ENCODE measurements at regions not wholly inside any gene's neighbourhood (a gene's known extent, or its start where the extent isn't known, plus 50 kb on each side); places are given as distances from the start of the nearest gene placed in this dataset.

DNA sequence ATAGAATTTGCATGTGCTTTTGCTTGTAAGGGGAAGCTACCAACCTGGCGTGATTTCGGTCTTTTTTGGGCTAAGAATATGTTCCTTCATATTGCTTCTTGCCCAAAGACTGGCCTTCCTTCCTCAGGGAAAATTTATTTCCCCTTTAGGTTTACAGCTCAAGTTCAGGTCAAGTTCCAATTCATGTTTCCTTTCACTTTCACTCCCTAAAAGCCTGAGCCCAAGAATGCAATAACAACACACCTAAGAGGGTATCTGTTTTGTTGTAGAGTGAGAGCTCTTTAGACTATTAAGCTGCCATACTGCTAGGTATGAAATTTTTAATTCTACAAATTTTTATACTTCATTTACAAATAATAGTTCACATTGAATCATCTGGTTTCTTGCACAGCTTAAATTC, 299.6 kb downstream of the TLL1 start:
- no peak for TF ChIP-seq EZH2 (IDR thresholded peaks at IDR 0.05; ENCODE audit: insufficient read depth, poor library complexity, severe bottlenecking)
- TF ChIP-seq EZH2phosphoT487 (IDR thresholded peaks at IDR 0.05; ENCODE audit: insufficient read depth, low read depth) = no peak
- H2AFZ ChIP-seq = no peak overlapping the region
- 0 to 5% methylated on average over 2 of the region's 2 CpGs for WGBS, 2 experiments (ENCODE audit: low coverage in 1 of 2, low lambda C conversion rate in 2 of 2, missing lambda C conversion rate in 2 of 2)

GRCh38 chr4:166174717-166175490, 301.9 kb downstream of the TLL1 start:
- Histone ChIP-seq H3K4me1 (ENCODE audit: insufficient read depth) (no peaks in the 10 kb centered on the region), H3K4me3 (no peak overlapping the region), H3K9me2 (ENCODE audit: insufficient read depth) (no peaks in the 10 kb centered on the region), H3K79me2 (ENCODE audit: insufficient read depth) (no peaks in the 10 kb centered on the region), H2AFZ (no peak overlapping the region), H3K27ac (no peak overlapping the region), H3K4me2 (ENCODE audit: unreplicated experiment) (no peak overlapping the region), H3K9ac (no peak overlapping the region), H3F3A (ENCODE audit: insufficient read depth) (no peaks in the 10 kb centered on the region), H4K20me1 (ENCODE audit: insufficient read depth) (no peaks in the 10 kb centered on the region), H3K27me3 (replicated peaks; ENCODE audit: insufficient read depth) (no peaks in the 10 kb centered on the region), H3K36me3 (ENCODE audit: low read depth) (no peaks in the 10 kb centered on the region), H3K9me3 (ENCODE audit: low read depth) (no peaks in the 10 kb centered on the region)
- in situ Hi-C loops (cut with MboI) = loop anchor here (25.0 kb wide), 2 partner anchors 1462 to 1887 kb away; no protein-coding TSS in a partner anchor
- TF ChIP-seq EZH2 (IDR thresholded peaks at IDR 0.05; ENCODE audit: insufficient read depth, poor library complexity, severe bottlenecking) = no peak
- TF ChIP-seq EZH2phosphoT487 (IDR thresholded peaks at IDR 0.05; ENCODE audit: insufficient read depth, low read depth) = no peak
- DNase-seq = no peak
- WGBS, 2 experiments (ENCODE audit: low coverage in 1 of 2, low lambda C conversion rate in 2 of 2, missing lambda C conversion rate in 2 of 2) = 29 to 48% methylated on average over 4 of the region's 4 CpGs

More for the DNA sequence above, 299.6 kb downstream of the TLL1 start:
- Histone ChIP-seq H3K27me3 (replicated peaks; ENCODE audit: insufficient read depth) (no peaks in the 10 kb centered on the region), H3K36me3 (ENCODE audit: low read depth) (no peaks in the 10 kb centered on the region), H3K9me3 (ENCODE audit: low read depth) (no peaks in the 10 kb centered on the region), H3K79me2 (ENCODE audit: insufficient read depth) (no peaks in the 10 kb centered on the region), H3K27ac (no peak overlapping the region), H3K9me2 (ENCODE audit: insufficient read depth) (no peaks in the 10 kb centered on the region), H3K4me1 (ENCODE audit: insufficient read depth) (no peaks in the 10 kb centered on the region), H3K4me2 (ENCODE audit: unreplicated experiment) (no peak overlapping the region), H4K20me1 (ENCODE audit: insufficient read depth) (no peaks in the 10 kb centered on the region), H3K9ac (no peak overlapping the region), H3K4me3 (no peak overlapping the region), H3F3A (ENCODE audit: insufficient read depth) (no peaks in the 10 kb centered on the region)
- in situ Hi-C loops (cut with MboI) = loop anchor here (25.0 kb wide), 2 partner anchors 1465 to 1890 kb away; no protein-coding TSS in a partner anchor
- no peak for DNase-seq

GRCh38 chr4:166182145-166182544, 309.1 kb downstream of the TLL1 start:
- no peak overlapping the region for H3K27ac ChIP-seq
- in situ Hi-C loops (cut with MboI) = no loop called here
- H3K9me3 ChIP-seq (ENCODE audit: low read depth) = peaks cover 4% of the 10 kb centered on the region
- H3K4me1 ChIP-seq (ENCODE audit: insufficient read depth) = no peaks in the 10 kb centered on the region
- no peak for DNase-seq
- no peaks in the 10 kb centered on the region for H3F3A ChIP-seq (ENCODE audit: insufficient read depth)
- H3K4me3 ChIP-seq = no peak overlapping the region
- H4K20me1 ChIP-seq (ENCODE audit: insufficient read depth) = no peaks in the 10 kb centered on the region
- 9 to 10% methylated on average over 2 of the region's 2 CpGs for WGBS, 2 experiments (ENCODE audit: low coverage in 1 of 2, low lambda C conversion rate in 2 of 2, missing lambda C conversion rate in 2 of 2)
- no peaks in the 10 kb centered on the region for H3K9me2 ChIP-seq (ENCODE audit: insufficient read depth)
- H2AFZ ChIP-seq = no peak overlapping the region
- H3K4me2 ChIP-seq (ENCODE audit: unreplicated experiment) = no peak overlapping the region
- TF ChIP-seq EZH2phosphoT487 (IDR thresholded peaks at IDR 0.05; ENCODE audit: insufficient read depth, low read depth) (no peak), EZH2 (IDR thresholded peaks at IDR 0.05; ENCODE audit: insufficient read depth, poor library complexity, severe bottlenecking) (no peak)
- H3K79me2 ChIP-seq (ENCODE audit: insufficient read depth) = no peaks in the 10 kb centered on the region
- no peak overlapping the region for H3K9ac ChIP-seq
- H3K27me3 ChIP-seq (replicated peaks; ENCODE audit: insufficient read depth) = no peaks in the 10 kb centered on the region
- H3K36me3 ChIP-seq (ENCODE audit: low read depth) = no peaks in the 10 kb centered on the region

DNA sequence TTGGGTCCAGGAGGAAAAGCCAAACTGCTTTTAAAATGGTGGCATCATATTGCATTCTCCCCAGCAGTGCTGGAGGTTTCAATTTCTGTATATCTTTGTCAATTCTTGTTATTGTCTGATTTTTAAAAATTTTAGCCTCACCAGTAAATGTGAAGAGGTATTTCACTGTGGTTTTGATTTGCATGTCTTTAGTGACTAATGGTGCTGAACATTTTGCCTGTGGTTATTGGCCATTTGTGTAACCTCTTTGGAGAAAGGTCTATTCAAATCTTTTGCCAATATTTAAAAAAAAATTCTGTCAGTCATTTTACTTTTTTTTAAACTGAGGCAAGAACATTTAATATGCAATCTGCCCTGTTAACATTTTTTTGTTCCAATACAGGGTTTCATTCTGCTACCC, 322.1 kb downstream of the TLL1 start:
- no peaks in the 10 kb centered on the region for H4K20me1 ChIP-seq (ENCODE audit: insufficient read depth)
- no peak overlapping the region for H3K9ac ChIP-seq
- H3K4me1 ChIP-seq (ENCODE audit: insufficient read depth) = no peaks in the 10 kb centered on the region
- no peak for DNase-seq
- no peak overlapping the region for H3K27ac ChIP-seq
- no peaks in the 10 kb centered on the region for H3K36me3 ChIP-seq (ENCODE audit: low read depth)
- TF ChIP-seq EZH2 (IDR thresholded peaks at IDR 0.05; ENCODE audit: insufficient read depth, poor library complexity, severe bottlenecking) = no peak
- no peak for TF ChIP-seq EZH2phosphoT487 (IDR thresholded peaks at IDR 0.05; ENCODE audit: insufficient read depth, low read depth)
- no peak overlapping the region for H2AFZ ChIP-seq
- H3K4me2 ChIP-seq (ENCODE audit: unreplicated experiment) = no peak overlapping the region
- no peaks in the 10 kb centered on the region for H3K9me3 ChIP-seq (ENCODE audit: low read depth)
- H3K27me3 ChIP-seq (replicated peaks; ENCODE audit: insufficient read depth) = no peaks in the 10 kb centered on the region
- in situ Hi-C loops (cut with MboI) = no loop called here
- no peak overlapping the region for H3K4me3 ChIP-seq
- no peaks in the 10 kb centered on the region for H3F3A ChIP-seq (ENCODE audit: insufficient read depth)
- H3K79me2 ChIP-seq (ENCODE audit: insufficient read depth) = no peaks in the 10 kb centered on the region
- no peaks in the 10 kb centered on the region for H3K9me2 ChIP-seq (ENCODE audit: insufficient read depth)

Data from GM23248 (cell line).